Stomach (tissue), 4 donors: ENCODE measurements at regions not wholly inside any gene's neighbourhood (a gene's known extent, or its start where the extent isn't known, plus 50 kb on each side); places are given as distances from the start of the nearest gene placed in this dataset.
"Not testable (repeated sequence)": the region's sequence is repeated elsewhere in the genome, so short reads cannot be mapped to it uniquely, and the experiment has no call there.

Source experiments
- CTCF ChIP-seq, 7 experiments: fragments of 450-650 bp in 4 of 7; fragments of 200-600 bp in 3 of 7; sonication (generic) in 3 of 7; IDR thresholded peaks; one replicate each; pipeline ENCODE4 v1.5.1; 2016 to 2019; ENCODE audit warnings: antibody characterized with exemption in 7 of 7, control low read depth in 2 of 7, mild to moderate bottlenecking in 1 of 7
- POLR2A ChIP-seq, 4 donors: fragments of 450-650 bp; IDR thresholded peaks; one replicate each; pipeline ENCODE4 v1.6.1; 2016; ENCODE audit warnings: antibody characterized with exemption in 4 of 4, control low read depth in 2 of 4, mild to moderate bottlenecking in 1 of 4, moderate library complexity in 1 of 4

DNA sequence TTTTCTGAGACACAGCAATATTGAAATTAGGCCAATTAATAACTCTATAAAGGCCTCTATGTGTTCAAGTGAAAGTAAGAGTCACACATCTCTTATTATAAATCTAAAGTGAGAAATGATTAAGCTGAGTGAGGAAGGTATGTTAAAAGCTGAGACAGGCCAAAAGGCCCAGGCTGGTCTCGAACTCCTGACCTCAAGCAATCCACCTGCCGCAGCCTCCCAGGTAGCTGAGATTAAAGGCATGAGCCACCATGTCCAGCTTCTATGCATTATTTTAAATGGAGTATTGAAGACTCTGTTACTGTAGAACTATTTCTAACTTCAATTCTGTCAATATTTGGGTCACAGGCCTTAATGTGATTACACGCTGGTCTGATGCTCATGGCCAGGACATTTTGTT is 1706.9 kb downstream of the SPATA31A7 start:
- not testable (repeated sequence) for TF ChIP-seq CTCF, POLR2A (IDR thresholded peaks at IDR 0.05)
